ENCODE measurements at regions not wholly inside any gene's neighbourhood (a gene's known extent, or its start where the extent isn't known, plus 50 kb on each side); places are given as distances from the start of the nearest gene placed in this dataset.

DNA sequence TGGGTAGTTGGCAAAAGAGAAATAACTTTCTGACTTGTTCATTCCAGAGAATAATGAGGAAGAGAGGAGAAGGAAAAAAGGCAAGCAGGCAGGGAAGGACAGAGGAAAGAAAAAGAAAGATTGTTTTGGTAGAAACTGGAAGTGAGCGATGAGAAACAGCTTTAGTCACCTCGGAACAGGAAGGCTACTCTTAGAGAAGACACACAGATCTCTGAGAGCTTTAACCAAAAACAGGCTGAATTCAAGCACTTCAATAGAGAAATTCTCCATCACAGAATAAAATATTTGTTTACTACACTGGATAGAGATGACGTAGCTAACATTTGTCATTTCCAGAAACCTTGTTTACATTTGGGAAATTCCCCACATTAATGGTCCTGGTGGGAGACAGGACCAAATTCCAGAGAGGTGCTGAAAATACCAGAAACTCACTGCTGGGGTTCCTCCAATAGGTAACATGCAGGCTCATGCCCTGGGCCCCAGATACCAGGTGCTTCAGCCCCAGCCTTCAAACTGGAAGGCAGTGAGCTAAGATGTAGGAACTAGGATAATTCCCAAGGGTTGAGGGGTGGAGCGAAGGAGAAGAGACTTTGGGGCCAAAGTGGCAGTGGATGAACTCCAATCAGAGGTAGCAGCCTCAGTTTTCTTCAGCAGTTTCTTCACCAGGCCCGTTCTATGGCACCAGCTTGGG is 227.7 kb upstream of the GRAMD2B start:
- no peak for DNase-seq
- no peak overlapping the region for H3K4me3 ChIP-seq (ENCODE audit: low read depth, low read length)
- H3K27ac ChIP-seq = no peak overlapping the region
- H3K36me3 ChIP-seq = no peaks in the 10 kb centered on the region
- H3K9me3 ChIP-seq (ENCODE audit: severe bottlenecking) = no peaks in the 10 kb centered on the region
- TF ChIP-seq, protein P1, sequence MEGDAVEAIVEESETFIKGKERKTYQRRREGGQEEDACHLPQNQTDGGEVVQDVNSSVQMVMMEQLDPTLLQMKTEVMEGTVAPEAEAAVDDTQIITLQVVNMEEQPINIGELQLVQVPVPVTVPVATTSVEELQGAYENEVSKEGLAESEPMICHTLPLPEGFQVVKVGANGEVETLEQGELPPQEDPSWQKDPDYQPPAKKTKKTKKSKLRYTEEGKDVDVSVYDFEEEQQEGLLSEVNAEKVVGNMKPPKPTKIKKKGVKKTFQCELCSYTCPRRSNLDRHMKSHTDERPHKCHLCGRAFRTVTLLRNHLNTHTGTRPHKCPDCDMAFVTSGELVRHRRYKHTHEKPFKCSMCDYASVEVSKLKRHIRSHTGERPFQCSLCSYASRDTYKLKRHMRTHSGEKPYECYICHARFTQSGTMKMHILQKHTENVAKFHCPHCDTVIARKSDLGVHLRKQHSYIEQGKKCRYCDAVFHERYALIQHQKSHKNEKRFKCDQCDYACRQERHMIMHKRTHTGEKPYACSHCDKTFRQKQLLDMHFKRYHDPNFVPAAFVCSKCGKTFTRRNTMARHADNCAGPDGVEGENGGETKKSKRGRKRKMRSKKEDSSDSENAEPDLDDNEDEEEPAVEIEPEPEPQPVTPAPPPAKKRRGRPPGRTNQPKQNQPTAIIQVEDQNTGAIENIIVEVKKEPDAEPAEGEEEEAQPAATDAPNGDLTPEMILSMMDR (IDR thresholded peaks at IDR 0.05; ENCODE audit: low read depth, low read length) = no peak
- no peaks in the 10 kb centered on the region for H3K27me3 ChIP-seq (ENCODE audit: insufficient read depth, low read depth, severe bottlenecking)

DNA sequence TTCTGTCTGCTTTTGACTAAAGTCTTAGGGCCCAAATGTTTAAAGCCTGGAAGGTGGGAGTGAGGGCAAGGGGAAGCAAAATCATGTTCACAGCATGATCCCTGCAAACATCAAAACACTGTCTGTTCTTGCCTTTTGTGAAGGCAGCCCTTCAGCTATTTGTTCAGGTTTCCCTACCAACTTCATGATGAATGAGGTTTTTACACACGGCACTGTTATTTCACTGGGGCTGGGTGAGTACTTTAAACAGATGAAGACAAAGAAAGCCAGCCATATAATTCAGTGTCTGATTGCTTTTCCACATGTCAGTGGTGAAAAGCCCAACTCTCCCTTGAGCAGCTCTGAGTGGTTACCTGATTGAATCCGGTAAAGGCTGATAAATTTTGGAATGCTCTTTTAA is 224.7 kb upstream of the GRAMD2B start:
- Histone ChIP-seq H3K4me3 (ENCODE audit: low read depth, low read length) (no peak overlapping the region), H3K36me3 (no peaks in the 10 kb centered on the region), H3K9me3 (ENCODE audit: severe bottlenecking) (peaks cover 3% of the 10 kb centered on the region), H3K27me3 (ENCODE audit: insufficient read depth, low read depth, severe bottlenecking) (no peaks in the 10 kb centered on the region), H3K27ac (no peak overlapping the region)
- DNase-seq = no peak
- TF ChIP-seq, protein P1 (IDR thresholded peaks at IDR 0.05; ENCODE audit: low read depth, low read length) = no peak

DNA sequence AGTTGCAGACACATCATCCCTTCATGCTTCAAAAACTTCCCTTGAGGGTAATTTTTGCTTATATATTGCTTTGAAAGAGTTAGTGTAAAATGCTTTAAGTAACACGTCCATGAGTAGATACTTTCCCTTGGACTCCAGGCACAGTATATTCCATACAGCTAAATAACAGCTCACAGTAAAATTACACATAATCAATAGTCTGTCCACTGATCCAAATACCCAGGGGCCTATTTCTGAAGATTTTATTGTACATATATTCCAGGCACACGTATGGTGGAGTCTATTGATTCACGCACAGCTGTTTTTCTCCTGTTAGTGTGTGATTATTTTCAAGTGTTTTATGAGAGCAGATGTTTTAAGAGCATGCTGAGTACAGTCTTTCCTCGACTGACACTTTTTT is 223.7 kb upstream of the GRAMD2B start:
- Histone ChIP-seq H3K27ac (no peak overlapping the region), H3K27me3 (ENCODE audit: insufficient read depth, low read depth, severe bottlenecking) (no peaks in the 10 kb centered on the region), H3K9me3 (ENCODE audit: severe bottlenecking) (peaks cover 3% of the 10 kb centered on the region), H3K36me3 (no peaks in the 10 kb centered on the region), H3K4me3 (ENCODE audit: low read depth, low read length) (no peak overlapping the region)
- TF ChIP-seq, protein P1 (IDR thresholded peaks at IDR 0.05; ENCODE audit: low read depth, low read length) = no peak
- no peak for DNase-seq

DNA sequence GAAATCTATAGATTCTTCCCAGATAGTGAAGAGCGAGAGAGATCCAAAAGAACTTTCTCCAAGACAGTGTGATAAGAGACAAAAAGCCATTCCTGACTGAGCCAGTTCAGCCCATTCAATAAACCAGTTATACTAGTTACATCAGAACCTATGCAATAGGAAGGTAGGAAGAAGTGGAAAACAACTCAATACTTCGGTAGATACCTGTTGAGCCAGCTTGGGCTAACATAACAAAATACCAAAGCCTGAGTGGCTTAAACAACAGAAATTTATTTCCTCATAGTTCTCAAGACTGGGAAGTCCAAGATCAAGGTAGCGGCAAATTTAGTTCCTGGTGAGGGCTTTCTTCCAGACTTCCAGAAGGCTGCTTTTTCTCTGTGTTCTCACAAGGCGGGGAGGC is 214.5 kb upstream of the GRAMD2B start:
- H3K27me3 ChIP-seq (ENCODE audit: insufficient read depth, low read depth, severe bottlenecking) = no peaks in the 10 kb centered on the region
- TF ChIP-seq, protein P1 (IDR thresholded peaks at IDR 0.05; ENCODE audit: low read depth, low read length) = no peak
- H3K9me3 ChIP-seq (ENCODE audit: severe bottlenecking) = peaks cover 2% of the 10 kb centered on the region
- no peak overlapping the region for H3K4me3 ChIP-seq (ENCODE audit: low read depth, low read length)
- no peak overlapping the region for H3K27ac ChIP-seq
- no peak for DNase-seq
- no peaks in the 10 kb centered on the region for H3K36me3 ChIP-seq

DNA sequence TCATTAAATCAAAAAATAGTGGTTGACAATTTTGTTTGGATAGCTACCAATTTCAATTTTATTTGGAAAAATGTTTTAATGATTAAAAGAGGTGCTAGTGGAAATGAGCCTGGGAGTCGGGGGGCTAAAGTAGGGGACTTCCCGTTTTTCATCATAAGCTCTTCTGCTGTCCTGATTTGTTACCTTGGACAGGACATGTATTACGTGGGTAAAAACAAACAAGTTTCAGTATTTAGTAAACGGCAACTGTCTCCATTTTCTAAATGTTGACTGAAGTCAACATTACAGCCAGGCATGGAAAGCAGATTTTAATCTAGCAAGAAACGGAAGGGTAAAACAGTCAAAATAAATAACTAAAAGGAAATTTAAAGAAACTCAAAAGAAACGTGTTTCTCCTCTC is 212.3 kb upstream of the GRAMD2B start:
- H3K27ac ChIP-seq = no peak overlapping the region
- no peak for DNase-seq
- no peak overlapping the region for H3K4me3 ChIP-seq (ENCODE audit: low read depth, low read length)
- TF ChIP-seq, protein P1 (IDR thresholded peaks at IDR 0.05; ENCODE audit: low read depth, low read length) = no peak
- H3K27me3 ChIP-seq (ENCODE audit: insufficient read depth, low read depth, severe bottlenecking) = no peaks in the 10 kb centered on the region
- H3K36me3 ChIP-seq = no peaks in the 10 kb centered on the region
- H3K9me3 ChIP-seq (ENCODE audit: severe bottlenecking) = peaks cover 2% of the 10 kb centered on the region

DNA sequence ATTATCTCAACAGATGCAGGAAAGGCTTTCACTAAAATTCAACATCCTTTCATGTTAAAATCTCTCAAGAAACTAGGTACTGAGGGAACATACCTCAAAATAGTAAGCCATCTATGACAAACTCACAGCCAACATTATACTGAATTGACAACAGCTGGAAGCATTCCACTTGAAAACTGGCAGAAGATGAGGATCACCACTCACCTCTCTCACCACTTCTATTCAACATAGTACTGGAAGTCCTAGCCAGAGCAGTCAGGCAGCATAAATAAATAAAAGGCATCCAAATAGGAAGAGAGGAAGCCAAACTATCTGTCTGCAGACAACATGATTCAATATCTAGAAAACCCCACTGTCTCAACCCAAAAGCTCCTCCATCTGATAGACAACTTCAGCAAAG is 203.6 kb upstream of the GRAMD2B start:
- no peak for DNase-seq
- TF ChIP-seq, protein P1 (IDR thresholded peaks at IDR 0.05; ENCODE audit: low read depth, low read length) = no peak

More for the DNA sequence above, 203.6 kb upstream of the GRAMD2B start:
- H3K4me3 ChIP-seq (ENCODE audit: low read depth, low read length) = no peak overlapping the region
- H3K9me3 ChIP-seq (ENCODE audit: severe bottlenecking) = peaks cover 9% of the 10 kb centered on the region
- no peak overlapping the region for H3K27ac ChIP-seq
- no peaks in the 10 kb centered on the region for H3K36me3 ChIP-seq
- H3K27me3 ChIP-seq (ENCODE audit: insufficient read depth, low read depth, severe bottlenecking) = no peaks in the 10 kb centered on the region

Data from WERI-Rb-1 (cell line).